Fibroblast of villous mesenchyme (primary cell): ENCODE measurements at regions not wholly inside any gene's neighbourhood (a gene's known extent, or its start where the extent isn't known, plus 50 kb on each side); places are given as distances from the start of the nearest gene placed in this dataset.
"Not testable (repeated sequence)": the region's sequence is repeated elsewhere in the genome, so short reads cannot be mapped to it uniquely, and the experiment has no call there.

Source experiments
- DNase-seq: peaks from one replicate; pipeline ENCODE4 v3.0.0-alpha.2; 2010; ENCODE audit warnings: low read depth
- H3K4me3 ChIP-seq: 2 replicates; pipeline ENCODE4 v1.5.1; 2011; ENCODE audit warnings: low read depth, mild to moderate bottlenecking, low read length
- TF ChIP-seq, protein P1 (sequence below): IDR thresholded peaks from 2 replicates; pipeline ENCODE4 v1.5.1; 2012; ENCODE audit warnings: low read depth, mild to moderate bottlenecking, low read length; ENCODE audit not compliant: insufficient read depth

DNA sequence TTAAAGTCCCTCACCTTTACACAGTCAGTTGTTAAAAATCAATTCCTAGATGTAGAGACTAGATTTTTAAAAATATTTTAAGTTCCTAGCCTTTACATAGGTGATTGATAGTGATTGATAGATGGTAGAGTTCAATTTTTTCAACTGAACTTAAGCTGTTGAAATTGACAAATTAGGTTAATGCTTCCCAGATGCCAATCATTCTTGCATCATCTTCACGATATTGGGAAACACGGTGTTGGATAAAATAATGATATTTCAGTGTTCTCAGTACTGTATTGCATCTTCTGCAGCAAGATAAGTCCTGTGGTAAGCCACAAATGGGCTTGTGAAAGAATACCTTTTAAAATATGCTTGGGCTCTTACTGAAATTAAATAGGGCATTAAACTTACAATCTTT, 667.6 kb downstream of the STK39 start:
- TF ChIP-seq, protein P1, sequence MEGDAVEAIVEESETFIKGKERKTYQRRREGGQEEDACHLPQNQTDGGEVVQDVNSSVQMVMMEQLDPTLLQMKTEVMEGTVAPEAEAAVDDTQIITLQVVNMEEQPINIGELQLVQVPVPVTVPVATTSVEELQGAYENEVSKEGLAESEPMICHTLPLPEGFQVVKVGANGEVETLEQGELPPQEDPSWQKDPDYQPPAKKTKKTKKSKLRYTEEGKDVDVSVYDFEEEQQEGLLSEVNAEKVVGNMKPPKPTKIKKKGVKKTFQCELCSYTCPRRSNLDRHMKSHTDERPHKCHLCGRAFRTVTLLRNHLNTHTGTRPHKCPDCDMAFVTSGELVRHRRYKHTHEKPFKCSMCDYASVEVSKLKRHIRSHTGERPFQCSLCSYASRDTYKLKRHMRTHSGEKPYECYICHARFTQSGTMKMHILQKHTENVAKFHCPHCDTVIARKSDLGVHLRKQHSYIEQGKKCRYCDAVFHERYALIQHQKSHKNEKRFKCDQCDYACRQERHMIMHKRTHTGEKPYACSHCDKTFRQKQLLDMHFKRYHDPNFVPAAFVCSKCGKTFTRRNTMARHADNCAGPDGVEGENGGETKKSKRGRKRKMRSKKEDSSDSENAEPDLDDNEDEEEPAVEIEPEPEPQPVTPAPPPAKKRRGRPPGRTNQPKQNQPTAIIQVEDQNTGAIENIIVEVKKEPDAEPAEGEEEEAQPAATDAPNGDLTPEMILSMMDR: no peak
- DNase-seq: no peak
- H3K4me3 ChIP-seq: no peak overlapping the region

DNA sequence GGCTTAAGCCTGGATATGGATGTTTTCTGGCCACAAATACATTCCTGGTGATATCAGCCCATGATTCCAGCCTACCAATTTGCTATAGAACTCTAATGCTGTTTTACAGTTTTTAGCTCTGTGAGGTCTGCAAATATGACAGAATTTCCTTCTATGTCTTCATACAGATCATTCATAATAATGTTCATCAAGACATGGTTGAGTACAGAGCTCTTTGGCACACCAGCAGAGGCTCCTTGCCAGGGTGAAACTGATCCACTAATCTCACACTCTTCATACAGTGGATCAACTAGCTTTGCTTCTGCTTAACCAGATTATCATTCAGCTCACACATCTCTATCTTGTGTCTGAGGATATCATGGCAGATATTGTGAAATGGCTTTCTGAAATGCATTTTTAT, 672.1 kb downstream of the STK39 start:
- TF ChIP-seq, protein P1: no peak
- DNase-seq: no peak
- no peak overlapping the region for H3K4me3 ChIP-seq

DNA sequence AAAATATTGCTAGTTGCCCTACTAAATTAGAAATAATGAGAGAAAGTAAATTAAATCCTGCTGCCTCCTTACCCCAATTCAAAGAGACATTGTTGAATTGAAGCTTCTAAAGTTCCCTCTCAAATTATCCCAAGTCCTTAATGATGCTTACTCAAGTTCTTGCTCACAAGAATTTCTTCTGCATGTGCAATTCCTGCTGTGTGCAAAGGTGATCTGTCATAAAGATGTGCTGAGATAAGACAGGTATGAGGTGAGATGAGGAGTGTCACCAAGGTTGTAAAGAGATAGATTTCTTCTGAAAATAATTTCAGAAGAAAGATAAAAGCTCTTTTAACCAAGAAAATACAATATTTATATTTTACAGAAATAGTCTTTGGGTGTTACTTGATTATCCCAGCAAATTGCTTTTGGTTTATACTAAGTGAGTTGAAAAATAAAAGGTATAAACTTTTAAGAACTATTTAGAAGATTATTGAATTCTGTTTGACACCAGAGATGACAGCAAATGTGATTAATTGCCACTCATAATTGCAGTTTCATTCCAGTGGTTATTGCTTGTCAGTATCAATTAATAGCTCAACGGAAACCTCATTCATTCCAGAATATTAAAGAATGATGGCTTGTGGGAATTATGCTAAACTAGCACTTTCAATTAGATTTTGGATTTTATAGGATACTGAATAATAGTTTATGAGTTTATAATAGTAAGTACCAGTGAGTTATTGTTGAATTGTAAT, 674.3 kb downstream of the STK39 start:
- DNase-seq: no peak
- TF ChIP-seq, protein P1: no peak
- no peak overlapping the region for H3K4me3 ChIP-seq

DNA sequence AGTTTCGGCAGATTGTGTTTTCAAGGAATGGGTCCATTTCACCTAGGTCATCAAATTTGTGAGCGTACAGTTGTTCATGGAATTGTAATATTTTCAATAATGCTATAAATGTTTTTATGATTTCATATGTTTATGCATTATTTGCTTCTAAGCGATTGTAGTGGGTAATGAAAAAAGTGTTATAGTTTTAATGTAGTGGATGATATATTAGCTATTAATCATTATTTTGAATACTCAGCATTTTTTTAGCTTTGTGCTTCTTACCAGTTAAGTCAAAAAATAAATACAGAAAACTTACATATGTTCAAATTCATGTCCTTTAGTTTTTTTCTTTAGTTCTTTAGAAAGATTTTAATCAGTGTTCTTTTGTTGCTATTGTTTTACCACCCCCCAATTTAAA, 677.0 kb downstream of the STK39 start:
- no peak for DNase-seq
- H3K4me3 ChIP-seq: no peak overlapping the region
- TF ChIP-seq, protein P1: no peak

DNA sequence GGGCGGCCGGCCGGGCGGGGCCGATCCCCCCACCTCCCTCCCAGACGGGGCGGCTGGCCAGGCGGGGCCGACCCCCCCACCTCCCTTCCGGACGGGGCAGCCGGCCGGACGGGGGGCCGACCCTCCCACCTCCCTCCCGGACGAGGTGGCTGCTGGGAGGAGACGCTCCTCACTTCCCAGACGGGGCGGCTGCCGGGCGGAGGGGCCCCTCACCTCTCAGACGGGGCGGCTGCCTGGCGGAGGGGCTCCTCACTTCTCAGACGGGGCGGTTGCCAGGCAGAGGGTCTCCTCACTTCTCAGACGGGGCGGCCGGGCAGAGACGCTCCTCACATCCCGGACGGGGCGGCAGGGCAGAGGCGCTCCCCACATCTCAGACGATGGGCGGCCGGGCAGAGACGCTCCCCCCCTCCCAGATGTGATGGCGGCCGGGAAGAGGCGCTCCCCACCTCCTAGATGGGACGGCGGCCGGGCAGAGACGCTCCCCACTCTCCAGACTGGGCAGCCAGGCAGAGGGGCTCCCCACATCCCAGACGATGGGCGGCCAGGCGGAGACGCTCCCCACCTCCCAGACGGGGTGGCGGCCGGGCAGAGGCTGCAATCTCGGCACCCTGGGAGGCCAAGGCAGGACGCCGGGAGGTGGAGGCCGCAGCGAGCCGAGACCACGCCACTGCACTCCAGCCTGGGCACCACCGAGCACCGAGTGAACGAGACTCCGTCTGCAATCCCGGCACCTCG, 675.8 kb downstream of the XIRP2 start:
- H3K4me3 ChIP-seq, DNase-seq: not testable (repeated sequence)

DNA sequence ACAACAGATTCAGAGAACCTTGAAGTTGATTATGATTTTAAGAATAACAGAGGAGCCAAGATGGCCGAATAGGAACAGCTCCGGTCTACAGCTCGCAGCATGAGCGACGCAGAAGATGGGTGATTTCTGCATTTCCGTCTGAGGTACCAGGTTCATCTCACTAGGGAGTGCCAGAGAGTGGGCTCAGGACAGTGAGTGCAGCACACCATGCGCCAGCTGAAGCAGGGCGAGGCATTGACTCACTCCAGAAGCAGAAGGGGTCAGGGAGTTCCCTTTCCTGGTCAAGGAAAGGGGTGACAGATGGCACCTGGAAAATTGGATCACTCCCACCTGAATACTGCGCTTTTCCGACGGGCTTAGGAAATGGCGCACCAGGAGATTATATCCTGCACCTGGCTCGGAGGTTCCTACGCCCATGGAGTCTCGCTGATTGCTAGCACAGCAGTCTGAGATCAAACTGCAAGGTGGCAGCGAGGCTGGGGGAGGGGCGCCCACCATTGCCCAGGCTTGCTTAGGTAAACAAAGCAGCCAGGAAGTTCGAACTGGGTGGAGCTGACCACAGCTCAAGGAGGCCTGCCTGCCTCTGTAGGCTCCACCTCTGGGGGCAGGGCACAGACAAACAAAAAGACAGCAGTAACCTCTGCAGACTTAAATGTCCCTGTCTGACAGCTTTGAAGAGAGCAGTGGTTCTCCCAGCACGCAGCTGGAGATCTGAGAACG, 670.2 kb downstream of the XIRP2 start:
- H3K4me3 ChIP-seq, DNase-seq: not testable (repeated sequence)

DNA sequence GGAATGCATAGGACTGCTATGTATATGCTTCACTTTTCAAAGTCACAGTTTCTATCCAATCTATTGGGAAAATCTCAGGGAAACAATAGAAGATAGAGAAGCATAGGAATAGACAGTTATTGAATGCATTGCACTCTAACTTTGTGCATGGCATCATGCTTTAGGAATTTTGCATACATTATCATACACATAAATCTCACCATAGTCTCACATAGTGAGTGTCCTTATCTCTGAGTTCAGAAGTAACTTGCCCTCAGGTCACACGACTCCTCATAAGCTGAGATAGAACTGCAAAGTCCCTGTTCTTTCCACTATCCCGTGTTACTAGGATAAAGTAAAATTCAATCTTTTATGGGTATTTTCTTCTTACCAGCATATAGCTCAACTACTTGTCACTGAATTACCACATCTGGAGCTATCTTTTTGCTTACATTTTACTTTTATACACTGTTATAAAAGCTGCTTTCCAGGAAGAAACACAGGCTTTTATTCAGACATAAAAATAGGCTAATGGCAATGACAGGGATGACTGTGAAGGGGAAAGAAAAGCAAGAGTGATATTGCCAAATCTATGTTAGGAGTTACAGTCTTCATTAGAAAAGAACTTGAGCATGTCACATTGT, 666.9 kb downstream of the XIRP2 start:
- H3K4me3 ChIP-seq: no peak overlapping the region
- TF ChIP-seq, protein P1: no peak
- no peak for DNase-seq
